Spleen (tissue), 7 donors: ENCODE measurements at regions not wholly inside any gene's neighbourhood (a gene's known extent, or its start where the extent isn't known, plus 50 kb on each side); places are given as distances from the start of the nearest gene placed in this dataset.

Experiments used
- POLR2A ChIP-seq, 3 donors: fragments of 450-650 bp; IDR thresholded peaks; one replicate each; pipeline ENCODE4 v1.5.1; 2017; ENCODE audit warnings: antibody characterized with exemption in 3 of 3, mild to moderate bottlenecking in 1 of 3
- POLR2AphosphoS5 ChIP-seq, 3 donors: sonication (generic); formaldehyde crosslinking; IDR thresholded peaks; one replicate each; pipeline ENCODE4 v1.5.1; 2017; ENCODE audit warnings: antibody characterized with exemption in 3 of 3
- TF ChIP-seq, protein P1 (sequence below), 11 experiments: fragments of 200-600 bp in 7 of 11; fragments of 450-650 bp in 4 of 11; sonication (generic) in 4 of 11; IDR thresholded peaks in 8 of 11; conservative IDR thresholded peaks in 3 of 11; 1 replicate in 7 of 11; 2 replicates in 4 of 11; pipeline versions ENCODE4 v1.4.0 to v1.8.0; 2016 to 2021; ENCODE audit warnings: antibody characterized with exemption in 11 of 11, inconsistent platforms in 4 of 11, mild to moderate bottlenecking in 1 of 11
- donor health status: DM: no; HTN: no; CAD: no; lungs with moderate emphysema.
- donor health status: DM: no; HTN: no; CAD: no.
- donor health status: DM: no; HTN: no; CAD: no.

DNA sequence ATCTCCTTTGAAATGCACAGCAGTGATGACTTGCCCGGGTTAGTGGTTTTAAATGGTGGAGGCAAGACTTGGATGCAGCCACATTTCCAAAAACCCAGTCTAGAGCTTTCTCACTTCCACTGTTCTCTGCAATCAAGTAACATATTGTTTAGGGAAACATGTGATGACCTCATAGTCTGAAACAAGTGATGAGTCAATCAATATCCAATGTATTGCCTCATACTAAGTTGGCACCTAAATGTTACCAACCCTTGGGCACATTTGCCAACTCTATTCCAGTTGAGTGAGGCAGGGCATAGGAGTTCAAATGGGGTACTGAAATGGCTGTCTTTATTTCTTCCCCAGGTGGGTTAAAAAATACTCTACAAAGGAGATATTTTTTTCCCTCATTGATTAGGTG, 1105.4 kb downstream of the VRK1 start:
- TF ChIP-seq, protein P1, sequence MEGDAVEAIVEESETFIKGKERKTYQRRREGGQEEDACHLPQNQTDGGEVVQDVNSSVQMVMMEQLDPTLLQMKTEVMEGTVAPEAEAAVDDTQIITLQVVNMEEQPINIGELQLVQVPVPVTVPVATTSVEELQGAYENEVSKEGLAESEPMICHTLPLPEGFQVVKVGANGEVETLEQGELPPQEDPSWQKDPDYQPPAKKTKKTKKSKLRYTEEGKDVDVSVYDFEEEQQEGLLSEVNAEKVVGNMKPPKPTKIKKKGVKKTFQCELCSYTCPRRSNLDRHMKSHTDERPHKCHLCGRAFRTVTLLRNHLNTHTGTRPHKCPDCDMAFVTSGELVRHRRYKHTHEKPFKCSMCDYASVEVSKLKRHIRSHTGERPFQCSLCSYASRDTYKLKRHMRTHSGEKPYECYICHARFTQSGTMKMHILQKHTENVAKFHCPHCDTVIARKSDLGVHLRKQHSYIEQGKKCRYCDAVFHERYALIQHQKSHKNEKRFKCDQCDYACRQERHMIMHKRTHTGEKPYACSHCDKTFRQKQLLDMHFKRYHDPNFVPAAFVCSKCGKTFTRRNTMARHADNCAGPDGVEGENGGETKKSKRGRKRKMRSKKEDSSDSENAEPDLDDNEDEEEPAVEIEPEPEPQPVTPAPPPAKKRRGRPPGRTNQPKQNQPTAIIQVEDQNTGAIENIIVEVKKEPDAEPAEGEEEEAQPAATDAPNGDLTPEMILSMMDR (IDR thresholded peaks at IDR 0.05 in 8 of 11, conservative IDR thresholded peaks at IDR 0.05 in 3 of 11), result no peak
- TF ChIP-seq POLR2AphosphoS5 (IDR thresholded peaks at IDR 0.05) (no peak), POLR2A (IDR thresholded peaks at IDR 0.05) (no peak)
